GM12878 (cell line): ENCODE measurements at regions not wholly inside any gene's neighbourhood (a gene's known extent, or its start where the extent isn't known, plus 50 kb on each side); places are given as distances from the start of the nearest gene placed in this dataset.

ENCODE experiments used
- CTCF ChIP-seq, 3 experiments: IDR thresholded peaks in 2 of 3; conservative IDR thresholded peaks in 1 of 3; 2 replicates each; pipeline ENCODE4 v1.5.1; 2011; ENCODE audit warnings: low read depth in 3 of 3, low read length in 3 of 3, mild to moderate bottlenecking in 3 of 3, control low read depth in 2 of 3, moderate library complexity in 2 of 3, inconsistent platforms in 1 of 3, mixed read lengths in 1 of 3; ENCODE audit not compliant: control insufficient read depth in 2 of 3, insufficient read depth in 1 of 3; ENCODE audit errors: extremely low read depth in 1 of 3
- RFX5 ChIP-seq: IDR thresholded peaks from 2 replicates; pipeline ENCODE4 v1.6.1; 2011; ENCODE audit warnings: low read depth, low read length, improper control_type of control experiment

DNA sequence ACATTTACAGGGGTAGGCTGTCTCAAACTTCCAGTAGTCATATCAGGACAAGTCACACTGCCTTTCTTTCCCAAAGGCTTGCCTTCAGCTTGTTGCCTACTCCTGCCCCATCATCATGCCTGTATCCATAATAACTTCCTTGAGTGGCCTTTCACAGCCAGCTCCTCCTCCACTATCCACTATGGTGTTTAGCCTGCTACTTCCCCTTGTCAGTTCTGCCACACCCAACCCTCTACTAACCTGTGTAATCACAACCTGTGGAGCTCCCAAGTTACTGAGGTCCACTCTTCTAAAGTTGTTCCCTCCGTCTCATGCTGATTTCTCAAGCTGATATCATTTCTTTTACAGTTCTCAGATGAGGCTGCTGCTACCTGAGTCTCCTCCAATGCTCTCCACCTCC lies 159.9 kb downstream of the BMP4 start:
- TF ChIP-seq RFX5, result no peak
- no peak for TF ChIP-seq CTCF (IDR thresholded peaks at IDR 0.05 in 2 of 3, conservative IDR thresholded peaks at IDR 0.05 in 1 of 3; ENCODE audit: control insufficient read depth in 2 of 3, extremely low read depth in 1 of 3, insufficient read depth in 1 of 3, low read depth in 3 of 3, low read length in 3 of 3)
